HL-60 (cell line): ENCODE measurements at regions not wholly inside any gene's neighbourhood (a gene's known extent, or its start where the extent isn't known, plus 50 kb on each side); places are given as distances from the start of the nearest gene placed in this dataset.

ENCODE experiments used
- CTCF ChIP-seq: IDR thresholded peaks from one replicate; pipeline ENCODE4 v1.5.1; 2011; ENCODE audit warnings: low read length, control low read depth, inconsistent platforms; ENCODE audit not compliant: insufficient read depth
- REST ChIP-seq: IDR thresholded peaks from 2 replicates; pipeline ENCODE4 v1.6.1; 2012; ENCODE audit warnings: low read depth; ENCODE audit not compliant: insufficient replicate concordance

- TF ChIP-seq CTCF (no peak), REST (no peak)
Measured at GRCh38 chr7:41438705-41439514, 264.0 kb downstream of the INHBA start.
